HG02588 (cell line): ENCODE measurements at regions not wholly inside any gene's neighbourhood (a gene's known extent, or its start where the extent isn't known, plus 50 kb on each side); places are given as distances from the start of the nearest gene placed in this dataset.

Source experiments
- ATAC-seq: cut with Tn5 transposase; IDR thresholded peaks from one replicate; pipeline ENCODE4 v1.9.1; 2021; ENCODE audit warnings: mild to moderate bottlenecking, moderate library complexity; ENCODE audit not compliant: unreplicated experiment

DNA sequence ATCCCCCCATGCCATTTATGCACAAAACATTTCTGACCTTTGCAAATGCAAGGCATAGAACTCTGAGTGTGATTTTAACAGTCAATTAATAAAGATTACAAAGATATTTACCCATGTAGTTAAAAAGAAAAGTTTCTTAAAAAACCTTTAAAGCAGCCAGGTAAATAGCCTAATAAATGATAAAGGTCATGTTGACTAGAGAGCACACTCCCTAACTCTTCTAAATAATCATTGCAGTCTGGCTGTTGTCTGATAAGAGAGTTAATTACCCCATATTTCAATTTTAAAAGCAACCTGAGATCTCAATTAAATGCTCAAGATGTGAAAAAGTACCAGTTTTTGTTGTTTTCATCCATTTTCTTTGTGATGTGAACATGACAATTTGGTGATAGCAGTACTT is 291.5 kb upstream of the SMIM31 start:
- no peak for ATAC-seq

DNA sequence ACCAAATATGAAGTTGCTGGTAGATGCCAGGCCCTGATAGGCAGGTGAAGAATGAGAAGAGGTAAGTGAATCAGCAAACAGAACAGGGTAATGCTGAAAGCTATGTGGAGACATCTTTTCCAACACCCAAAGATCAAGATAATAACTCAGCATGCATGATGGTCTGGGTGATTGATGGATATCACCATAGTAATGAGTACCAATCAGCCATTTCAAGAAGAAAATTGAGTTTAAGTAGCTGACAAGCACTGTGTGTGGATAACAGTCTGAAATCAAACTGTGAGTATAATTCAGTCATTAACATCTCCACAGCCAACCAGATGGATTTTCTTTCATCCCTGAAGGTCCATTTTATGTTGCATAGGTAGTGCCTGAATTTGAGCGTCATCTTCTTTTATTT is 289.6 kb upstream of the SMIM31 start:
- ATAC-seq, result no peak

DNA sequence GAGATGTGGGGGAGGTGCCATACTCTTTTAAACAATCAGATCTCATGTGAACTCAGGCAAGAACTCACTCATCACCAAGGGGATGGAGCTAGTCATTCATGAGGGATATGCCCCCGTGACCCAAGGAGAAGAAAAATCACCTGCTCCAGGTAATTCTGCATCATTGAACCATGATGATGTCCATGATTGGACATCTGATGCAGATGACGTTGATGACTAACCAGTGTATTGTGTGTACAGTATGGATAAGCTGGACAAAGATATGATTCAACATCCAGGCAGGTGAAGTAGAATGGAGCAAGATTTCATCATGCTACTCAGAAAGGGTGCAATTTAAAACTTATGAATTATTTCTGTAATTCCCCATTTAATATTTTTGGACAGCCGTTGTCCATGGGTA is 286.4 kb upstream of the SMIM31 start:
- ATAC-seq, result no peak

DNA sequence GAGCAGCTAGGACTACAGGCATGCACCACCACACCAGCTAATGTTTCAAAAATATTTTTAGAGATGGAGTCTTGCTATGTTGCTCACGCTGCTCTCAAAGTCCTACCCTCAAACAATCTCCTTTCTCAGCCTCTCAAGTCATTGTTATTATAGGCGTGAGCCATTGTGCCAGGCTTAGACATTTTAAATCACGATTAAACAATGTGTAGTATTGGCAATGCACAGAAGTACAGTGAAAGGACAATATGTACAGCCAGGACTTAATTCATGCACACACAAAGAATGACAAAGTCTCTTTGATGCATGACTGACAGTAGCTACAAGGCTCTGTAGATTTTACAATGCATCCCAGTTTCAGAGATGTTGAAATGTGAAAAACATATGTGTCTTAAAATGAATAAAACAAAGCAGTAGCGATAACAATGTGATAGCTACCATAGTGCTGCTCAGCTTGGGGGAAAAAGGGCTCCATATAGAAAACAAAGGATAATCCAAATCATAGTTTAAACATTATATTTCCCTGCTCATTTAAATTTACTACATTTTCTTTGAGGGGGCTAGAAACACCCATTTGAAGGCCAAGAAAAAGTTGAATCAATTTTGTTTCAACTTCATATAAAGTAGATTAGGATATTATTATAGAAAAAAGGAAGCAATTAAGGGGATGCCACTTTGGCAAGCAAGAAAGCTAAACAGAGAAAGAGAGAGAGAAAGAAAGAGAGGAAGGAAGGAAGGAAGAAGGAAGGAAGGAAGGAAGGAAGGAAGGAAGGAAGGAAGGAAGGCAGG is 272.4 kb upstream of the SMIM31 start:
- ATAC-seq, result no peak

DNA sequence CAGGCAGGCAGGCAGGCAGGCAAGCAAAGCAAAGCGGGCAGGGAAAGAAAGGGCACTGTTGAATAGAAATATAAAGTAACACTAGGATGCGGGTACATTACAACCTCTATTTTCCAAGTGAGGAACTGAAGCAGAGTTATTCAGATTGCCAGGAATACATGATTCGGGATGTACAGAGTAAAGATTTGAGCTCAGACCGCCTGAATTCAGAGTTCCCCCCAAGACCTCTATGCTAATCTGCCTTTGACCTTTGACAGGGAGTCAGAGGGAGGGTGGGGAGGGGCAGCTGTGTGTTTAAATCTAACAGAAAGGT is 271.9 kb upstream of the SMIM31 start:
- ATAC-seq, result no peak

DNA sequence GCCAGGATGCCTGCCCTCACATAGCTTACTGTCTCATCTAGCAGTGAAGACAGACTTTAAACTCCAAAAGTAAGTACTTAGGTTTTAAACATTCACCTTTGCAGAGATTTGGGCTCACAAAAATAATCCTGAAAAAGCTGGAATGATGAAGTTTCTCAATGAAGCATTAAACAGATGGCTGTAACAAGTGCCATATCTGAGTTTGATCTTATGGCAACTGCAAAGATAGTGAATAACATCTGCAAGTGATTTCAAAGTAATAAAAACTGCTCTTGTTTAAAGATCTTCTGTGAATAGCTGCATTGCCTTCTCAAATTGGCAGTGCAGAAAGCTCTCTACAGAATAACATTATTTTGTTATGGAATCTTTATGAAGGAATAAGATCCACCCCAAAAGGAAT is 271.2 kb upstream of the SMIM31 start:
- no peak for ATAC-seq

DNA sequence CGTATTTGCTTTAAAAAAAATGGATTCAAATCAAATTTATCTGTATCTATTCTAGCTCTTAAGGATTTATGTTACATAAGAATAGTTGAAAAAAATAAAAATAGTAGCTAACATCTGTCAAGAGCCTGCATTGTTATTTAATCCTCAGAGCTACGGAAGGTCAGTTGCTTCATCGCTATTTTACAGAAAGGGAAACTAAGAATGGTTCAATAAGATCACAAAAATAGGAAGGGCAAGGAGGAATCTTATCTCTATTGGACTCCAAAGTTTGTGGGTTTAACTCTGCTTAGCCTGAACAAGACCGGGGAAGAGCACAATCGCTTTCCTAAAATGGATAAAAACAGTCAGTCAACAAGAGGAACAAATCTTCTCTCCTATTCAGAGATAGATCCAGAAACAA is 270.2 kb upstream of the SMIM31 start:
- no peak for ATAC-seq

DNA sequence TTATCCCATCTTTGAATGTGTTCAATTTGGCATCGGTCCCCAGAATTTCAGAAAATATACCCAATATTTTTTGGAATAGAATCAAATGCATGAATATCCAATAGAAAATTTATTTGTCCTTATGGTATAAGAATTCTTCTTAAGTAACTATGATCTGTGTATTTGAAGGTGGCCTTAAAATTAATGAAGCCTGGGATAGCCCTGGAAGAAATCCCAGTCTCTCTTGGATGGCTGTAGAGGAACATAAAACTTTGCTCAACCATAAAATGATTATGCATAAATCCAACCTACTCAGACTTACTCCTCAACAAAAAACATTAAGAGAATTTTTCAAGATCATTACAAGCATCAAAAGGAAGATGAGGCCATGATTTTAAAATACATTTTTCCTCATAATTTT is 269.4 kb upstream of the SMIM31 start:
- no peak for ATAC-seq

DNA sequence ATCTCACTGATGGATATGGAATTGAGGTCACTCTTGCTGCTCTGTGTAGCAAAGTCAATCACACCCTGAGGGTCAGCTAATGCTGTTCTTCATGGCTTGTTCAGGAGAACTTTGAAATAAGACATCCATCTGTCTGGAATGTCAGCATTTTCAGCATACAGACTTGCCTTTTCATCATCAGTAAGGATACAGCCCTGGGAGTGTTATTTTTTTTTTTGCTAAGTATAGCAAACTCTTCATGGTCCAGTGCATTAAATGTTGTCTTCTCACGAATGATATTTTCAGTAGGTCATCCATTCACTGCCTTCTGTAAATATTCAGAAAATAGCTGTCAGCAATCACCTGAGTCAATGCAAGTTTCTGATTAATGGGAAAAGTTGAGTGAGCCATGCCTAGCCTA is 268.8 kb upstream of the SMIM31 start:
- no peak for ATAC-seq

DNA sequence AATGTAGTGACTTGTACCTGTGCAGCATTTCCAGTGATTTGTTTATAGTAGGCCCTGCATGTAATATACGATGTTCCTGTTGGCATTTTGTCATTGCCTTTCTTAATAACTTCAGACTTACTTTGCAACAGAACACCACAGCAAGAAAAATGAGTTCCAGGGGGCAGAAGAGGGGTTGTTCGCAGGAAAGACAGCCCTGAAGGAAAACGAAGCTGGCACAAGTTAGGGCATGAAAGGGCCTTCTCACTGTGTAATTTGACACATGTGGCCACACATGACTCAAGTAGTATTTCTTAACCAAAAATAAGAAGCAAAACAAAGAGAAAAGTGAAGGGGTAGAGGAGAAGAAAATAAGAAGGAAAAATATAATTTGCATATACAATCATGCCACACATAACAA is 265.8 kb upstream of the SMIM31 start:
- ATAC-seq, result no peak

DNA sequence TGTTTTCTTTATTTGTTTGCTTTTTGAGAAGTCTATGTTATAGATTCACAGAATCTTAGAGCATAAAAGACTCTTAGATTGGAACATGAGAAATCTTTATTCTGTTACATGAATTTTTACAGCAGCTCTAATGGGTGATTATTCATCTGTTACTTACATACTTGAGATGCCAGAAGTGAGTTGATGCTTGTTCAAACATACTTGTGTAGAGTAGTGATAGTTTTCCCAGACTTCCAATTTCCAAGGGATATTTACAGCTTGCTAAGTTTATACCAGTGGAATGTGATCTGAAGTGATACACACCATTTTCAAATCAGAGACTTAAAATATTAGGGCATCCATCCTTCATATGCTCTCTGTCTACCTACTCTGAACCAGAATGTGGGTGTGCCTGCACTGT is 252.9 kb upstream of the SMIM31 start:
- ATAC-seq, result no peak

DNA sequence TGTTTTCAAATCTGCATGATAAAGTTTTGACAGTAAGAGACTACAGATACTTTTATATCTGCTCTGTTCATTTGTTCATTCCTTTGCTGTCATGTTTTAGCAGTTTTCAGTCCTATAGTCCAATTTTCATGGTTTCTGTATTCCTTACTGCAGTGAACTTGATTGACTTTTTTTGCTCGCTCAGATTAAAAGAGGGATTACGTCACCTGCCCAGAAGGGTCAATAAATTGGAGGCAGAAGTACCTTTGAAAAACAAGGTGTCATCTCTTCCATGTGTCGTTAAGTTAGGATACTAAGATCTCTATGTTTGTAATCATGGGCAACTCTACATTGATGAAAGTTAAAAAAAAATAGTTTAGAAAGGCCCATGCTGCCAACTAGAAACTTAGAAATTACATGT is 250.1 kb upstream of the SMIM31 start:
- no peak for ATAC-seq

DNA sequence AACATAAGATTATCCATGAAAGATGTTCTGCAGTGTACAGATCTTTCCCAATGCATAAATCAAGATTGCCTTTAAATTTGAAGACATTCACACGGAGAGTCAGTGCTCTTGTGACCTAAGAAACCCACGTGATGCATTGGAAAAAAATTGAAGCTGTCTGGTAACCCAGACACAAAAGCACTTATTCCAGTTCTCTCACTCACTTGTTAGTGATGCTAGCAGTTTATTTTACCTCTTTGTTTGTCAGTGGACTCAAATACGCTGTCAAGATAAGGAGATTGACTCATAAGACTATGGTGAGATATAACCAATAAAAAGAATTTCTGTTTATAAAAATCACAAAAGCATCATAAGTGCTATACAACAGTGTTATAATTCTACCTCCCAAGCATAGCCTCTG is 245.8 kb upstream of the SMIM31 start:
- no peak for ATAC-seq

DNA sequence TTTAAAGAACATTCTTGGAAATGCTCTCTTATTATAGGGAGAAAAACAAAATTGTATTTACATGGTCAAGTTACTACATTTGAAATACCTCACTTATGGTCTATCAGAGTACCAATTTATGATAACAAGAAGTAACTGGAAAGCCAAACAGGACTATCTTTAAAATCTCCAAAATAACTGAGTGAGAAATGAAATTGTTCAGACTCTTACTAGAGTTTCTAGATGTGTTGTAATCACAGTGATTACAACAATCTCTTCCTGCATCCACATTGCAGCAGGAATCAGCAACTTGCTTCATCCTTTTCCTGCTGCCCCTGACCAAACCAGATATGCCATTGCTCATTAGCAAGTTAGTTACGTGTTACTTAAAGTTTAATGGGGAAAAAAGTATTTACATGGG is 245.2 kb upstream of the SMIM31 start:
- no peak for ATAC-seq

DNA sequence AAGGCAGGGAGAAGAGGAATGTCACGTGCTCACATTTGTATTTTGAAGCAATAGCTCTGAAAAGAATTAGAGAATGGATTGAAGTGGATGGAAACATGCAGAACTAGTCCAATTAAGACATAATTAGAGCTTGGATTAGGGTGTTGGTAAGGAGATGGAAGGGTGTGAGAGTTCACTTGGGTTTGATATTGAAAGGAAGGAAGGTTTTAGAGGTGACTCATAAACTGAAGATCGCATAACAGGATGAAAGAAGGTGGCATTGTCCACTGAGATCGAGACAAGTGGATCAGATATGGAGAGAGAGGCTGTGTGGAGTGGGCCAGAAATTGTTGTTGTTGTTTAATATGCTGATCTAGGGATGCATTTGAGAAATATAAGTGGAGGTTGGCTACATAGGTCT is 244.0 kb upstream of the SMIM31 start:
- ATAC-seq, result no peak

DNA sequence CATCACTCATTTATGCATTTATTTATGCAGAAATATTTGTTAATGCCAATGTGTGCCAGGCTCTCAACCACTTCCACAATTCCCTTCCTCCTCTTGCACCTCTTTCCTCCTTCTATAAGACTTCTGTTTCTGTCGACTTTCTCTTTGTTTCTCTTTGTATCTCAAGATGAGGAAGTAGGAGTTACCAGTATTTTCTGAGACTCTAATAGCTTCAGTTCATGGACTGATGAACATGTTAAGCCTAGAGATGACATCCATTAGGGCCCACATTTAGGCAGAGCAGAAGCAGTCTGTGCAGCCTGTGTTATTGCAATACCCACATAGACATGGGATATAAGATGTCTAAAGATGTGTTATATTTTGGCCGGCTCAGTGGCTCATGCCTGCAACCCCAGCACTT is 241.8 kb upstream of the SMIM31 start:
- ATAC-seq, result no peak

DNA sequence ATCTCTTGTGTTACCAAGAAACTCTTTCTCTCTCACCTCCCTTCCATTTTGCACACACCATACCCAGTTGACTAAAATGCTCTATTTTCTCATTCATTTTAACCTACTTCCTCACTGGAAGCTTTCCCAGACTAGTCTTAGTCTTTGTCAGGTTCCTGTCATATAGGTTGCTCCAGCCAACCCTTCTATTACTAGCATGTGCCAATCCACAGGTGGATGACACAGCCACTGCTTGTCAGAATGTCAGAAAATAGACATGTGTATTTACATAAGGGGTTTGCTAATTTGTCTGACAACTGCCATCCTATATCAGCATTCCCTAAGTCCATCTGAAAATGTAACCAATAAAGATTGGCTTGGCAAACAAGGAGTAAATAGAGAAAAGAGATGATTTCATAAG is 239.2 kb upstream of the SMIM31 start:
- ATAC-seq, result no peak

DNA sequence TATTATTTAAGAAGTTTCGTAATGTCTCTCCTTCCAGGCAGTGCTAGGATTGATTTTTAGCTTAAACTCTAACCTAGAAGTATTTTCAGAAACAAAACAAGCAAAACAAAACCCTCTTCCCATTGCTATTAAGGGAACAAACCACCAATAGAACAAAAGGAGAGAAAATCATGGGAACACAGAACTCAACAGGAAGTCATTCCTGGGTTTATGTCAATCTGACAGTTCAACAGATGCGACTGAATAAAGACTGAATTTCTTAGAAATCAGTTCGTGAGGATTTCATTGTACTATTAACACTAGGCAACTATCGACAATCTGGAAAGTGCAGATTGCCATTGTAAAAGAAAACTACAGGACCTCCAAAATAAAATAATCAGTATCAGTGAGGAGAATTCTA is 229.1 kb upstream of the SMIM31 start:
- no peak for ATAC-seq

DNA sequence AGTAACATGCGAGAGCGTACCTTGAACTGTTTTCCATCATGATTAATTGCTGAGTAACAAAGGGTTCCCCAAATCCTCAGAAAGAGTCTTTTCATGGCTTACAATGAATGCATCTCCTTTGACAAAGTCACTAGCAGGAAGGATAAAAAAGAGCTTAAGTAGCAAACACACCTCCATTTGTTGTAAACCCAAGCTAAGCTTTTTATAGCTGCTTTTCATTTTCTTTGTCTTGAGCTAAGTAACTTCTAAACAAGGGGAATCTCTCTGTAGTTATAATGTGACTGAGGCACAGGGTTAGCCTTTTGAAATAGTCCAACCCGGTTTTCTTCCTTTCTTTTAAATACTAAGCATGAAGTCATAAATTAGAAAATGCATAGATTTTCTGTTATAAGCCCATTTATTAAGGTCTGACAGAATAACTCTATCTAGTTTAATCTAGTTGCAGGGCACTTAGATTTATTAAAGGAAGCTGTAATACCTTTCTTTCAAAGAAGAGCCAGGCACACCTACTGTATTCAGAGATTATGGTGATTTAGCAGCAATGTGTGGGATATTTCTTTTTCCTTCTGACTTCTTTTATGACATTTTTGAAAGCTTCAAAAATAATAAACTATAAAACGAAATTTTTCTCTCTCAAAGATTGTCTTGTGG is 226.9 kb upstream of the SMIM31 start:
- ATAC-seq, result no peak

DNA sequence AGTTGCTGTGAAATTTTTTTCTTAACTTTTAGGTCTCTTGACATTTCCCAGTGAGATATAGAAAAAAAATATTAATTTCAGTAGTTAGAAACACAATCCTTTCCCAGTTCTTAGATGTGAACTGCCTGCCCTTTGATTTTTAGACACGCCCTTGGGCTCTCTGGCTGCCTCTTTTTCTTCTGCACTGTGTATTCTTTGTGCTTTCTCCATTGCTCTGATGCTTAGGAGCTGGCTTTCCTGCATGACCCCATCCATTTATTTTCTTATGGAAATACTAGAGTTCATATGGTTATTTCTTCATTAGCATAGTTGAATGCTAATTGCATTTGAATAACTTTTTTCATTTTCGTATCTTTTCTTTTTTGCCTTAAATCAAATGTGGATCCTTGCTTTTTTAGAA is 224.9 kb upstream of the SMIM31 start:
- ATAC-seq, result no peak

DNA sequence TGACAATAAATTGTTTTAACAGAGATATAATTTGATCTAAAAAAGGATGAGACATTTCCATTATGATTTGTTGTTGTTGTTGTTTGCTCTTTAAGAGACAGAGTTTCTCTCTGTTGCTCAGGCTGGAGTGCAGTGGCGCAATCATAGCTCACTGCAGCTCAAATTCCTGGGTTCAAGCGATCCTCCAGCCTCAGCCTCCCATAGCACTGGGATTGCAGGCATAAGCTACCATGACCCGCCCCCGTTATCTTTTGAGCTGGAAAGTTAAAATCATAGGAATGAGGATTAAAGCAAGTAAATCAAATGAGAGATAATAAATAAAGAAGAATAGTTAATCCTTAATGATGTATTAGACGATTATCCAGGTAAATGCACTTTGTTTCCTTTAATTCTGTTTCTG is 224.4 kb upstream of the SMIM31 start:
- ATAC-seq, result no peak

DNA sequence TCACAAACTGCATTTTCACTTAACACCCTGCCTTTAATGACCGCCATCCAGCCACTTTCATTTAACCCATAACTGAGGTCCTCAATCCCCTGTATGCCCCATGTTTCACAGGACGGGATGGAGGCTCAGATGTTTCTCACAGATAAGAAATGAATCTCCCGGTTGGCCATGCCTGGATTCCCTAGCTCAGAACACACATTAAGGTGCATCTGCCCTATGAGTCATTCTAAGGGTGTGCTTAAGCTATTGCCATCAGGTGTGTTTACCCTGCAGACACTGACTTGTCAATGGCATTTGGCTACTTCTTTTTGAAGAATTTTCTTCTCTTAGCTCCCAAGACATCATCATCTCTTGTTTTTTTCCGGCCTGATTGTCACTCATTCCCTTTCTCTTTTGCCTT is 222.6 kb upstream of the SMIM31 start:
- ATAC-seq, result no peak

DNA sequence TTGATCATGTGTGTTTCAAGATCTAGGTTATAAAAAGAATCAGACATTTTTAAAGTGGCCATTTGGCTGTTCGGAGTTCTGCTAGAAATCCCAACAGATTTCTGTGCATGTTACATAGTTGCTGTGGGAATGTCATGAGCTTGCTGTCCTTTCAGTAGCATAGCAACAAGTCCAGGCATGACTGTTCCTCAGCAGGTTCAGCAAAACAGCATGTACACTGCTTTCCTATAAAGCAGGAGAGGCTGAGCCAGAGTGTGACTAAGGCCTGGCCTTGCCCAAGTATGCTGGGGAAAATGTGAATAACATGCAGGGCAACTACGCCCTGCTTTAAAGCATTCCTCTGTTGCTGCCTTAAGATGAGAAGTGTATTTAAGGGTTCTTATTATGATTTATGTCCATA is 217.1 kb upstream of the SMIM31 start:
- no peak for ATAC-seq
